GM19324 (cell line): ENCODE measurements at regions not wholly inside any gene's neighbourhood (a gene's known extent, or its start where the extent isn't known, plus 50 kb on each side); places are given as distances from the start of the nearest gene placed in this dataset.

Experiments
- ATAC-seq: cut with Tn5 transposase; IDR thresholded peaks from one replicate; pipeline ENCODE4 v1.9.1; 2021; ENCODE audit warnings: mild to moderate bottlenecking, moderate library complexity; ENCODE audit not compliant: unreplicated experiment, low FRiP score

- ATAC-seq, result no peak
Measured at GRCh38 chr5:52491071-52491787, 296.5 kb upstream of the ITGA1 start.

- no peak for ATAC-seq
Measured at GRCh38 chr5:52491818-52492217, 295.9 kb upstream of the ITGA1 start.

GRCh38 chr5:52497133-52497693 lies 290.5 kb upstream of the ITGA1 start:
- ATAC-seq, result no peak

- no peak for ATAC-seq
Measured at GRCh38 chr5:52498607-52499006, 289.1 kb upstream of the ITGA1 start.

GRCh38 chr5:52502460-52502999 lies 285.2 kb upstream of the ITGA1 start:
- ATAC-seq, result no peak

- ATAC-seq, result no peak
Measured at GRCh38 chr5:52504584-52505240, 283.0 kb upstream of the ITGA1 start.

GRCh38 chr5:52517667-52518066 lies 270.0 kb upstream of the ITGA1 start:
- no peak for ATAC-seq

GRCh38 chr5:52520171-52520570 lies 267.5 kb upstream of the ITGA1 start:
- ATAC-seq, result no peak

GRCh38 chr5:52521236-52521635 lies 266.5 kb upstream of the ITGA1 start:
- no peak for ATAC-seq

- no peak for ATAC-seq
Measured at GRCh38 chr5:52523701-52524100, 264.0 kb upstream of the ITGA1 start.

- ATAC-seq, result no peak
Measured at GRCh38 chr5:52531105-52531504, 256.6 kb upstream of the ITGA1 start.

GRCh38 chr5:52543594-52543993 lies 244.1 kb upstream of the ITGA1 start:
- ATAC-seq, result no peak

- no peak for ATAC-seq
Measured at GRCh38 chr5:52544738-52545137, 243.0 kb upstream of the ITGA1 start.

- ATAC-seq, result no peak
Measured at GRCh38 chr5:52554293-52554692, 233.4 kb upstream of the ITGA1 start.

- ATAC-seq, result no peak
Measured at GRCh38 chr5:52560366-52560765, 227.3 kb upstream of the ITGA1 start.

GRCh38 chr5:52562473-52562872 lies 225.2 kb upstream of the ITGA1 start:
- no peak for ATAC-seq

- no peak for ATAC-seq
Measured at GRCh38 chr5:52564587-52564986, 223.1 kb upstream of the ITGA1 start.

GRCh38 chr5:52577546-52577945 lies 210.2 kb upstream of the ITGA1 start:
- ATAC-seq, result no peak

- no peak for ATAC-seq
Measured at GRCh38 chr5:52579391-52579790, 208.3 kb upstream of the ITGA1 start.

- no peak for ATAC-seq
Measured at GRCh38 chr5:52580921-52581320, 206.8 kb upstream of the ITGA1 start.

- ATAC-seq, result no peak
Measured at GRCh38 chr5:52582313-52582712, 205.4 kb upstream of the ITGA1 start.

GRCh38 chr5:52587131-52587530 lies 200.6 kb upstream of the ITGA1 start:
- no peak for ATAC-seq
